ENCODE measurements at regions not wholly inside any gene's neighbourhood (a gene's known extent, or its start where the extent isn't known, plus 50 kb on each side); places are given as distances from the start of the nearest gene placed in this dataset.

GRCh38 chr1:234719454-234720251 is 109.7 kb upstream of the IRF2BP2 start:
- no peak for TF ChIP-seq CTCF (IDR thresholded peaks at IDR 0.05; ENCODE audit: low read depth, low read length)
- no peak overlapping the region for H3K27ac ChIP-seq (ENCODE audit: low read depth, low read length)
- ChIA-PET CTCF (no interaction called here), POLR2A (no interaction called here)
- DNase-seq (ENCODE audit: low read depth, low spot score) = no peak
- H3K4me3 ChIP-seq (ENCODE audit: low read depth, low read length) = no peak overlapping the region
- no peaks in the 10 kb centered on the region for H3K9me3 ChIP-seq (ENCODE audit: control insufficient read depth, insufficient read depth, low read length)
- H3K27me3 ChIP-seq (ENCODE audit: control insufficient read depth, insufficient read depth, low read length) = no peaks in the 10 kb centered on the region

DNA sequence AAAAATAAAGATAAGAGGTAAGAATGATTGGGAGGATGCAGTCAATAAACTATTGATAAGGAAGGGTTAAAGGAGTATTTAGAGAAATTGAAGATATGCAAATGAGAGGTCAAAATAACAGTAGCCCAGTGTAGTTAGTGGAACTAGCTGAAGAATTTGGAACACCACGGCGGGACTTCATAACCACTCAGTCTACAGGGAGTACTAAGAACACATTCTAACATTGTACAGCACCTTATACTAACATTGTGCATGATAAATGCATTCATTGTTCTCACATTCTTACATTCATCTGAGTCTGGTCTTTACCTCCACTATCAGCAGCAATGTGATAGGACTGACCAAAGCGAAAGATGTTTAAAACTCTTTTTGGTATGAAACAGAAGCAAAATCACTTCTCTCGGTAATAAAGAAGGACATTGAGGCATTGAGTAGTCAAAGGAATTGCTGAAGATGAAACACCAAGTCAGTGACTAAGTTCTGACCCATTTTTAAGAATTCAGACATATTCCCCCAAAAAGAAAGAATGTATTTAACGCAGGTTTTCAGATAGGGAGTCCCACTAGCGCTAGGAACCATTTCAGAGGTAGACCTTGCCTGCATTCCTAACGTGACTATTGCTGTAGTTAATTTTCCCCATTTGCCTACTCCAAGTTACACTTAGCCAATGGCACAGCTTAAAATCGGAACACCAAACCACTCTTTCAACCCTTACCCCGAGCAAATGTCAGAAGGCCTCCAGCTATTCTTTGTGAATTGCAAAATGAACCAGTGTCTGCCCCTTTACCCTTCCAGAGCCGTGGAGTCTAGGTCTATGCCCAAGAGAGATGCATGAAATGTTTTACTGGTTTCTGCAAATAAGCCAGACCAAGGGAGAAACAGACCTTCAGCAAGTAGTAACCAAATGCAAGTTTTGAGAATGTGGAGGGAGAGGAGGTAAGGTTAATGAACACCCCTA is 108.8 kb upstream of the IRF2BP2 start:
- H3K27me3 ChIP-seq (ENCODE audit: control insufficient read depth, insufficient read depth, low read length) = no peaks in the 10 kb centered on the region
- TF ChIP-seq CTCF (IDR thresholded peaks at IDR 0.05; ENCODE audit: low read depth, low read length) = no peak
- ChIA-PET CTCF (interaction anchor here (0.6 to 1.3 kb wide), 5 partner anchors 11 to 377 kb away, joined by 3 to 5 read pairs (median 3); no protein-coding TSS in a partner anchor), POLR2A (no interaction called here)
- no peak overlapping the region for H3K4me3 ChIP-seq (ENCODE audit: low read depth, low read length)
- no peak for DNase-seq (ENCODE audit: low read depth, low spot score)
- H3K27ac ChIP-seq (ENCODE audit: low read depth, low read length) = no peak overlapping the region
- no peaks in the 10 kb centered on the region for H3K9me3 ChIP-seq (ENCODE audit: control insufficient read depth, insufficient read depth, low read length)

DNA sequence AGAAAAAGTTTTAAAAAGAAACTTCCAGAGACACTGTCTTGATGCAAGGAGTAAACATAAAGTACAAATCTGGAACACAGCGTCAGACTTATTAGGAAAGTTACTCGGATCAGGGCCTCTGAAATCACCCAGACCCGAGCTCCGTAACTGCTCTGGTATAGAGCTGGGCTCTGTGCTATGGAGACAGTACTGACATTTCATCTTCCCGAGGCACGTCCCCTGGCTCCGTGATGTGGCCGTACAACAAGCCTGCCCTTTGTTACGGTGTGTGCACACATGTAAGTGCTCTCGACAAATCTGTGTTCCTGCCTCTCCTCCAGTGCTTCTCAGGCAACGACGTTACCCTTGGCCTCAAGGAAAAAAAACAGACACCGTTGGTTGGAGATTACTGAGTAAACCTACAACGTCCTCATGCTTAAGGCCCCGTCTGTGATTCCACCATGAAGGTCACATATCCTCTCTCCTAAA is 107.0 kb upstream of the IRF2BP2 start:
- no peak overlapping the region for H3K4me3 ChIP-seq (ENCODE audit: low read depth, low read length)
- ChIA-PET POLR2A (interaction anchor here (0.7 kb wide), 1 partner anchor 43 kb away, joined by 3 read pairs; no protein-coding TSS in a partner anchor), CTCF (interaction anchor here (1.3 kb wide), 1 partner anchor 10 kb away, joined by 3 read pairs; no protein-coding TSS in a partner anchor)
- TF ChIP-seq CTCF (IDR thresholded peaks at IDR 0.05; ENCODE audit: low read depth, low read length) = no peak
- H3K27ac ChIP-seq (ENCODE audit: low read depth, low read length) = no peak overlapping the region
- H3K27me3 ChIP-seq (ENCODE audit: control insufficient read depth, insufficient read depth, low read length) = no peaks in the 10 kb centered on the region
- DNase-seq (ENCODE audit: low read depth, low spot score) = no peak
- no peaks in the 10 kb centered on the region for H3K9me3 ChIP-seq (ENCODE audit: control insufficient read depth, insufficient read depth, low read length)

- DNase-seq (ENCODE audit: low read depth, low spot score) = no peak
- no peaks in the 10 kb centered on the region for H3K27me3 ChIP-seq (ENCODE audit: control insufficient read depth, insufficient read depth, low read length)
- no peak overlapping the region for H3K4me3 ChIP-seq (ENCODE audit: low read depth, low read length)
- no peak for TF ChIP-seq CTCF (IDR thresholded peaks at IDR 0.05; ENCODE audit: low read depth, low read length)
- CTCF ChIA-PET = interaction anchor here (0.7 to 1.0 kb wide), 2 partner anchors 216 to 228 kb away, joined by 3 read pairs; no protein-coding TSS in a partner anchor
- H3K27ac ChIP-seq (ENCODE audit: low read depth, low read length) = no peak overlapping the region
- no peaks in the 10 kb centered on the region for H3K9me3 ChIP-seq (ENCODE audit: control insufficient read depth, insufficient read depth, low read length)
- POLR2A ChIA-PET = no interaction called here
Observed at GRCh38 chr1:234715252-234716014, 105.5 kb upstream of the IRF2BP2 start.

All from AG04450 (cell line).